Esophagus squamous epithelium (tissue), 5 donors: ENCODE measurements at regions not wholly inside any gene's neighbourhood (a gene's known extent, or its start where the extent isn't known, plus 50 kb on each side); places are given as distances from the start of the nearest gene placed in this dataset.
A peak's percentile ranks its signal among the peaks of the same experiment; 100 is the strongest.
"Not testable (repeated sequence)": the region's sequence is repeated elsewhere in the genome, so short reads cannot be mapped to it uniquely, and the experiment has no call there.

ENCODE experiments used
- DNase-seq: peaks from one replicate; lab custom pipeline; 2025; lab: John Stamatoyannopoulos, UW
- H3K27ac ChIP-seq, 4 donors: fragments of 200-600 bp; sonication (generic); one replicate each; pipeline ENCODE4 v1.5.1; 2016 to 2019; ENCODE audit warnings: mild to moderate bottlenecking in 1 of 4
- H3K27me3 ChIP-seq, 4 donors: fragments of 200-600 bp; sonication (generic); 1 replicate in 3 of 4; 2 replicates in 1 of 4; pipeline versions ENCODE4 v1.5.1 to v1.6.0; 2017 to 2021; ENCODE audit warnings: antibody characterized with exemption in 1 of 4
- H3K36me3 ChIP-seq, 3 donors: fragments of 200-600 bp; sonication (generic); one replicate each; pipeline ENCODE4 v1.5.1; 2016 to 2019
- H3K4me1 ChIP-seq, 3 donors: fragments of 200-600 bp; sonication (generic); one replicate each; pipeline ENCODE4 v1.5.1; 2017 to 2019
- H3K4me3 ChIP-seq, 4 donors: fragments of 200-600 bp; sonication (generic); 1 replicate in 3 of 4; 2 replicates in 1 of 4; pipeline ENCODE4 v1.5.1; 2016 to 2019; ENCODE audit warnings: mild to moderate bottlenecking in 2 of 4, moderate library complexity in 1 of 4
- H3K9me3 ChIP-seq, 3 donors: fragments of 200-600 bp; sonication (generic); one replicate each; pipeline ENCODE4 v1.5.1; 2016 to 2019
- CTCF ChIP-seq, 6 experiments: fragments of 450-650 bp in 4 of 6; fragments of 200-600 bp in 2 of 6; sonication (generic) in 2 of 6; IDR thresholded peaks; one replicate each; pipeline ENCODE4 v1.5.1; 2016 to 2019; ENCODE audit warnings: antibody characterized with exemption in 6 of 6, mild to moderate bottlenecking in 4 of 6, moderate library complexity in 4 of 6
- WGBS, 2 donors: methylation state at CpG; one replicate each; pipeline ENCODE4 v1.1.5; 2018; 5-methylcytosine and 5-hydroxymethylcytosine counted together
- intact Hi-C: fragments of 100-400 bp; cut with DNase I; formaldehyde crosslinking; loops from one replicate; pipeline ENCODE4 v1.15.0; 2022
- donor health status: DM: yes; HTN: yes; CAD: no.

GRCh38 chr9:64772123-64772736, 512.8 kb downstream of the FOXD4L5 start:
- WGBS, 2 donors = 0% methylated on average over 1 of the region's 4 CpGs
- peak in 1 of 6 experiments; percentile 6 for TF ChIP-seq CTCF (IDR thresholded peaks at IDR 0.05)
- peaks cover 0 to 27% (median 0%) of the 10 kb centered on the region in 4 donors for H3K27me3 ChIP-seq
- H3K36me3 ChIP-seq, H3K4me3 ChIP-seq, H3K9me3 ChIP-seq, H3K27ac ChIP-seq, DNase-seq, intact Hi-C loops, H3K4me1 ChIP-seq: not testable (repeated sequence)
